Breast epithelium (tissue), 4 donors: ENCODE measurements at regions not wholly inside any gene's neighbourhood (a gene's known extent, or its start where the extent isn't known, plus 50 kb on each side); places are given as distances from the start of the nearest gene placed in this dataset.

Experiments
- DNase-seq, 2 donors: peaks; one replicate each; pipeline ENCODE4 v3.0.0-alpha.2; 2019; ENCODE audit warnings: low spot score in 2 of 2
- H3K27ac ChIP-seq, 2 donors: fragments of 200-600 bp; sonication (generic) in 1 of 2; one replicate each; pipeline ENCODE4 v1.5.1; 2016 to 2019; ENCODE audit warnings: mild to moderate bottlenecking in 1 of 2
- H3K27me3 ChIP-seq, 2 donors: fragments of 200-600 bp; sonication (generic) in 1 of 2; one replicate each; pipeline versions ENCODE4 v1.5.1 to v1.6.0; 2017 to 2019; ENCODE audit warnings: control low read depth in 1 of 2, mild to moderate bottlenecking in 1 of 2
- H3K36me3 ChIP-seq: fragments of 200-600 bp; one replicate; pipeline ENCODE4 v1.5.1; 2019
- H3K4me1 ChIP-seq, 2 donors: fragments of 200-600 bp; sonication (generic); one replicate each; pipeline ENCODE4 v1.5.1; 2016 to 2019; ENCODE audit warnings: control low read depth in 1 of 2
- H3K4me3 ChIP-seq, 3 donors: fragments of 200-600 bp; sonication (generic); 1 replicate in 2 of 3; 2 replicates in 1 of 3; pipeline ENCODE4 v1.5.1; 2016 to 2019; ENCODE audit warnings: mild to moderate bottlenecking in 3 of 3, moderate library complexity in 2 of 3
- H3K9me3 ChIP-seq, 2 donors: fragments of 200-600 bp; sonication (generic) in 1 of 2; one replicate each; pipeline ENCODE4 v1.5.1; 2016 to 2019; ENCODE audit warnings: control low read depth in 1 of 2
- POLR2A ChIP-seq: fragments of 450-650 bp; IDR thresholded peaks from one replicate; pipeline ENCODE4 v1.6.1; 2016; ENCODE audit warnings: antibody characterized with exemption, mild to moderate bottlenecking, moderate library complexity
- POLR2AphosphoS5 ChIP-seq, 3 donors: sonication (generic); formaldehyde crosslinking; IDR thresholded peaks; one replicate each; pipeline ENCODE4 v1.6.1; 2017; ENCODE audit warnings: antibody characterized with exemption in 3 of 3
- intact Hi-C: fragments of 100-400 bp; cut with DNase I; formaldehyde crosslinking; loops from one replicate; pipeline ENCODE4 v1.15.1; 2023; ENCODE audit warnings: low total_unique reads
- TF ChIP-seq, protein P1 (sequence below), 3 donors: fragments of 450-650 bp; IDR thresholded peaks; one replicate each; pipeline ENCODE4 v1.5.1; 2016 to 2017; ENCODE audit warnings: antibody characterized with exemption in 3 of 3, mild to moderate bottlenecking in 3 of 3, moderate library complexity in 3 of 3

DNA sequence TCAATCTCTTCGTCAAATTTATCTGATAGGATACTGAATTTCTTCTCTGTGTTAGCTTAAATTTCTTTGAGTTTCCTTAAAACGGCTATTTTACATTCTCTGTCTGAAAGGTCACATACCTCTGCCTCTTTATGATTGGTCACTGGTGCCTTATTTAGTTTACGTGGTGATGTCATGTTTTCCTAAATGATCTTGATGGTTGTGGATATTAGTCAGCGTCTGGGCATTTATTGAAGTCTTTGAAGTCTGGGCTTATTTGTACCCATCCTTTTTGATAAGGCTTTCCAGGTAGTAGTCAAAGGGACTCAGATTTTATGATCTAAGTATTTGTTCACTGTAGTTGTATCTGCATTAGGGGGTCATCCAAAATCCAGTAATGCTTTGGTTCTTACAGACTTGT, 1407.5 kb upstream of the LRRTM3 start:
- intact Hi-C loops = no loop called here

DNA sequence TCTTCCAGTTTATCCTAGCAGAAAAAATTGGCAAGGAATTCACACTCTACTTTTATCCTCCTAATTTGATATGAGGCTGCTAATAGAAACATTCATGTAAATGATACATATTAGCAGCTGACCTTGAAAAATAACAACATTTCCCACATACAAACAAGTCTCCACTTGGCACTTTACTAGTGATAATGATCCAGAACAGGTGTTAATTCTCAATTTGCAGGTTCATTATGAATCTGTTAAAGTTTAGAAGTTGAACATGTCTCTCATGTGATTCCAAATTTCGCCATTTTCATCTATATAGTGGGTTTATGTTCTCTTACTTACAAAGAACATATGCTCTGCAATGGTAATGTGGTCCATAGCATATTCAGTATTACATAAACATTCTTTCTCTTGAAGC, 1396.8 kb upstream of the LRRTM3 start:
- no peak for DNase-seq
- H3K4me1 ChIP-seq = no peaks in the 10 kb centered on the region
- H3K36me3 ChIP-seq = no peaks in the 10 kb centered on the region
- H3K4me3 ChIP-seq = no peak overlapping the region
- TF ChIP-seq POLR2A (no peak), POLR2AphosphoS5 (IDR thresholded peaks at IDR 0.05) (no peak)
- TF ChIP-seq, protein P1, sequence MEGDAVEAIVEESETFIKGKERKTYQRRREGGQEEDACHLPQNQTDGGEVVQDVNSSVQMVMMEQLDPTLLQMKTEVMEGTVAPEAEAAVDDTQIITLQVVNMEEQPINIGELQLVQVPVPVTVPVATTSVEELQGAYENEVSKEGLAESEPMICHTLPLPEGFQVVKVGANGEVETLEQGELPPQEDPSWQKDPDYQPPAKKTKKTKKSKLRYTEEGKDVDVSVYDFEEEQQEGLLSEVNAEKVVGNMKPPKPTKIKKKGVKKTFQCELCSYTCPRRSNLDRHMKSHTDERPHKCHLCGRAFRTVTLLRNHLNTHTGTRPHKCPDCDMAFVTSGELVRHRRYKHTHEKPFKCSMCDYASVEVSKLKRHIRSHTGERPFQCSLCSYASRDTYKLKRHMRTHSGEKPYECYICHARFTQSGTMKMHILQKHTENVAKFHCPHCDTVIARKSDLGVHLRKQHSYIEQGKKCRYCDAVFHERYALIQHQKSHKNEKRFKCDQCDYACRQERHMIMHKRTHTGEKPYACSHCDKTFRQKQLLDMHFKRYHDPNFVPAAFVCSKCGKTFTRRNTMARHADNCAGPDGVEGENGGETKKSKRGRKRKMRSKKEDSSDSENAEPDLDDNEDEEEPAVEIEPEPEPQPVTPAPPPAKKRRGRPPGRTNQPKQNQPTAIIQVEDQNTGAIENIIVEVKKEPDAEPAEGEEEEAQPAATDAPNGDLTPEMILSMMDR (IDR thresholded peaks at IDR 0.05) = no peak
- no peak overlapping the region for H3K27ac ChIP-seq
- no peaks in the 10 kb centered on the region for H3K27me3 ChIP-seq
- H3K9me3 ChIP-seq = no peaks in the 10 kb centered on the region
- intact Hi-C loops = no loop called here

More for the DNA sequence above, 1407.5 kb upstream of the LRRTM3 start:
- Histone ChIP-seq H3K27ac (no peak overlapping the region), H3K4me3 (no peak overlapping the region), H3K9me3 (no peaks in the 10 kb centered on the region), H3K36me3 (no peaks in the 10 kb centered on the region), H3K27me3 (no peaks in the 10 kb centered on the region), H3K4me1 (no peaks in the 10 kb centered on the region)
- TF ChIP-seq, protein P1 (IDR thresholded peaks at IDR 0.05) = no peak
- TF ChIP-seq POLR2A (no peak), POLR2AphosphoS5 (IDR thresholded peaks at IDR 0.05) (no peak)
- DNase-seq = no peak

DNA sequence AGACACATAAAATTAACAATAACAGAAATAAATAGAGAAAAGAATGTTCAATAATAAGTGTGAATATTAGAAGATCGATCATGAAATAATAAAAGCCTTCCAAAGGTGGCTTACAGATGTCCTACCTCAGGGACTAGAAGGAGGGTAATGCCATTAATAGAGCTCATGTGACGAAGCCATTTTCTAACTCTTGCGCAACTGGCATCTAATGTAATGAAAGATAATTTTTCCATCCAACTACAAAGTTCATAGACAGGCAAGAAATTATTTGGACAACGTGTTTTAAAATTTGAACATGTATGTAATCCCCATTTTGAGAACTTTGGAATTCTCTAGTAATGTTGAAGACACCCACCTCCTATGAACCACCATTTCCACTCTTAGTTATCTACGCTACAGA, 1394.3 kb upstream of the LRRTM3 start:
- no peaks in the 10 kb centered on the region for H3K36me3 ChIP-seq
- no peak for DNase-seq
- intact Hi-C loops = no loop called here
- H3K27ac ChIP-seq = no peak overlapping the region
- TF ChIP-seq POLR2A (no peak), POLR2AphosphoS5 (IDR thresholded peaks at IDR 0.05) (no peak)
- TF ChIP-seq, protein P1 (IDR thresholded peaks at IDR 0.05) = no peak
- H3K4me3 ChIP-seq = no peak overlapping the region
- no peaks in the 10 kb centered on the region for H3K4me1 ChIP-seq
- no peaks in the 10 kb centered on the region for H3K9me3 ChIP-seq
- H3K27me3 ChIP-seq = no peaks in the 10 kb centered on the region

DNA sequence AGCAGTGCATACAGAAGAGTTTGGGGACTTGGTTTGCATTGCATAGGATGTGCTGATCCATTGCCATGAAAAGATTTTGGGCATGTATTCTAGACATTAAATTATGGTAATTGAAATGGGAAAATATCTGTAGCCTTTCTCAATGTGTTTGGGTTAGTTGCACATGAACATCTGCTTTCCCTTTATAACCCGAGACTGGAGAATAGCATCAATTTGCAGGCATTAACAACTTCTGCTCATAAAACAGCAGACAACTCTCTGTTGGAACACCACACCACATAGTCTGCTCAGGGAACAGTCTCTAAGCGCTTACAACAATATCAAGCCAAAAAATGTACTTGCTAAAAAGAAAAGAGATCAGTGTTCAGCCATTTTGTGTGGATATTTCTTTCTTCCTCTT, 1391.1 kb upstream of the LRRTM3 start:
- no peak overlapping the region for H3K4me3 ChIP-seq
- TF ChIP-seq POLR2AphosphoS5 (IDR thresholded peaks at IDR 0.05) = no peak
- no peak for TF ChIP-seq POLR2A
- TF ChIP-seq, protein P1 (IDR thresholded peaks at IDR 0.05) = no peak
- no peaks in the 10 kb centered on the region for H3K36me3 ChIP-seq
- no peaks in the 10 kb centered on the region for H3K9me3 ChIP-seq
- no peaks in the 10 kb centered on the region for H3K4me1 ChIP-seq
- H3K27me3 ChIP-seq = no peaks in the 10 kb centered on the region
- no peak for DNase-seq
- H3K27ac ChIP-seq = no peak overlapping the region
- intact Hi-C loops = no loop called here

DNA sequence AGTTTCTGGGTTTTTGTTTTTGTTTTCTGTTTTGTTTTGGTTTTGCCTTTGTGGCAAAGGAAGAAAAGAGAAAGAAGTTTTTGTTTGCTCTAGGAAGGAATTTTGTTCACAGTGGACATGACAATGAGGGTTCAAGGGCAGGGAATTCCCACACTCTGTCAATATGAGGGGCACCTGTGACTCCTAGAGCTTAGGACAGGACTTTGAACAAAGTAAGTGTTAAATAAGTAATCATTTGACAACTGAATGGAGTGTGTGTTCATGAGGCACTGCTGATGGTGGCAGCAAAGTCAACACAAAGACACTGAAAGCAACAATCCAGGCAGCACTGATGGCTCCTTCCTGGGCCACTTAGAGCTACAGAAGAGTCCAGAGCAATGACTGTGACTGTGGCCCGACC, 1381.1 kb upstream of the LRRTM3 start:
- no peak for DNase-seq
- no peaks in the 10 kb centered on the region for H3K36me3 ChIP-seq
- H3K9me3 ChIP-seq = no peaks in the 10 kb centered on the region
- H3K4me1 ChIP-seq = no peaks in the 10 kb centered on the region
- H3K27me3 ChIP-seq = no peaks in the 10 kb centered on the region
- H3K27ac ChIP-seq = no peak overlapping the region
- no peak overlapping the region for H3K4me3 ChIP-seq
- TF ChIP-seq, protein P1 (IDR thresholded peaks at IDR 0.05) = no peak
- TF ChIP-seq POLR2A = no peak
- TF ChIP-seq POLR2AphosphoS5 (IDR thresholded peaks at IDR 0.05) = no peak
- intact Hi-C loops = loop anchor here (5.0 kb wide), 1 partner anchor 158 kb away; no protein-coding TSS in a partner anchor
